ENCODE measurements at regions not wholly inside any gene's neighbourhood (a gene's known extent, or its start where the extent isn't known, plus 50 kb on each side); places are given as distances from the start of the nearest gene placed in this dataset.

DNA sequence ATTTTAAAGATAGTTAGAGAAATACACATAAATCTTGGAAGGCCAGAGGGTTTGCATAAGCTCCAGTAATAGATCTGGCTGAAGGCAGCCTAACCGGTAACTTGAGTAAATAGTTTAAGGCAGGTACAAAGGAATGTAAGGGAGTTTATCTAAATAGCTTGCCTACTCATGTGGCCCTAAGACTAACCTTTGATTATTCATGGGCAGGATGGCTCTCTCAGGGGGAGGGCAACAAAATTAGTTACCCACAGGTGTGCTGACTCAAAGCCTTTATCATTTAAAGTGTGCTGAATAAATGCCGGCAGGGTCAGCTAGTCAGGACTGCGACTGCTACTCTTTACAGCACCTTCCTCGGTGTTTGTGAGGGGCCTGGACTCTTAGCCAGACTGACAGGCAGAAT is 761.3 kb upstream of the KIF2B start:
- no peak for TF ChIP-seq POLR2A (IDR thresholded peaks at IDR 0.05)
- TF ChIP-seq, protein P1, sequence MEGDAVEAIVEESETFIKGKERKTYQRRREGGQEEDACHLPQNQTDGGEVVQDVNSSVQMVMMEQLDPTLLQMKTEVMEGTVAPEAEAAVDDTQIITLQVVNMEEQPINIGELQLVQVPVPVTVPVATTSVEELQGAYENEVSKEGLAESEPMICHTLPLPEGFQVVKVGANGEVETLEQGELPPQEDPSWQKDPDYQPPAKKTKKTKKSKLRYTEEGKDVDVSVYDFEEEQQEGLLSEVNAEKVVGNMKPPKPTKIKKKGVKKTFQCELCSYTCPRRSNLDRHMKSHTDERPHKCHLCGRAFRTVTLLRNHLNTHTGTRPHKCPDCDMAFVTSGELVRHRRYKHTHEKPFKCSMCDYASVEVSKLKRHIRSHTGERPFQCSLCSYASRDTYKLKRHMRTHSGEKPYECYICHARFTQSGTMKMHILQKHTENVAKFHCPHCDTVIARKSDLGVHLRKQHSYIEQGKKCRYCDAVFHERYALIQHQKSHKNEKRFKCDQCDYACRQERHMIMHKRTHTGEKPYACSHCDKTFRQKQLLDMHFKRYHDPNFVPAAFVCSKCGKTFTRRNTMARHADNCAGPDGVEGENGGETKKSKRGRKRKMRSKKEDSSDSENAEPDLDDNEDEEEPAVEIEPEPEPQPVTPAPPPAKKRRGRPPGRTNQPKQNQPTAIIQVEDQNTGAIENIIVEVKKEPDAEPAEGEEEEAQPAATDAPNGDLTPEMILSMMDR (IDR thresholded peaks at IDR 0.05): no peak
- H3K4me3 ChIP-seq (ENCODE audit: low read depth, poor library complexity, severe bottlenecking): no peak overlapping the region
- 49 to 54% methylated on average over 4 of the region's 4 CpGs for WGBS, 2 donors
- intact Hi-C loops (cut with DNase I; ENCODE audit: low total_unique reads): no loop called here
- DNase-seq (ENCODE audit: low spot score in 2 of 2): no peak

GRCh38 chr17:53058031-53058430 is 764.7 kb upstream of the KIF2B start:
- 31 to 51% methylated on average over 4 of the region's 4 CpGs for WGBS, 2 donors
- DNase-seq (ENCODE audit: low spot score in 2 of 2): no peak
- H3K4me3 ChIP-seq (ENCODE audit: low read depth, poor library complexity, severe bottlenecking): no peak overlapping the region
- intact Hi-C loops (cut with DNase I; ENCODE audit: low total_unique reads): no loop called here
- no peak for TF ChIP-seq POLR2A (IDR thresholded peaks at IDR 0.05)
- TF ChIP-seq, protein P1 (IDR thresholded peaks at IDR 0.05): no peak

- DNase-seq (ENCODE audit: low spot score in 2 of 2): no peak
- 55 to 60% methylated on average over 2 of the region's 2 CpGs for WGBS, 2 donors
- no peak for TF ChIP-seq POLR2A (IDR thresholded peaks at IDR 0.05)
- TF ChIP-seq, protein P1 (IDR thresholded peaks at IDR 0.05): no peak
- no peak overlapping the region for H3K4me3 ChIP-seq (ENCODE audit: low read depth, poor library complexity, severe bottlenecking)
- intact Hi-C loops (cut with DNase I; ENCODE audit: low total_unique reads): no loop called here
These were observed 775.9 kb upstream of the KIF2B start for GRCh38 chr17:53046781-53047180.

GRCh38 chr17:53039981-53040380 is 782.7 kb upstream of the KIF2B start:
- no peak overlapping the region for H3K4me3 ChIP-seq (ENCODE audit: low read depth, poor library complexity, severe bottlenecking)
- no peak for TF ChIP-seq POLR2A (IDR thresholded peaks at IDR 0.05)
- TF ChIP-seq, protein P1 (IDR thresholded peaks at IDR 0.05): no peak
- intact Hi-C loops (cut with DNase I; ENCODE audit: low total_unique reads): no loop called here
- no peak for DNase-seq (ENCODE audit: low spot score in 2 of 2)

DNA sequence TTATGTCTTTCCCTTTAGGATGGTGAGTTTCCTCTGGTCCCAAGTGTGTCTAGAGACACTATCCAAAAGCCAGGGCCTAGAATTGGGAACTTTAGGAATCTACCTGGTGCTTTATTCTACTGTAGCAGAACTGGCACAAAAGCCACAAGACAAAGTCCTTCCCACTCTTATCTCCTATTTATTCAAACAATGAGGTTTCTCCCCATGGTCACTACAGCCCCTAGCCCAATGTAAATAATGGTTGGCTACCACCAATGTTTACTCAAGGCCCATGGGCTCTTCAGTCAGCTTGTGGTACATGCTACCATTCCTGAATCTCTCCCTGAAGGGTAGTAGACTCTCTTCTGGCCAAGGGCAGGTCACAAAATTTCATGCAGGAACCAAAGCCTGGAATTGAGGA is 789.4 kb upstream of the KIF2B start:
- no peak for DNase-seq (ENCODE audit: low spot score in 2 of 2)
- no peak overlapping the region for H3K4me3 ChIP-seq (ENCODE audit: low read depth, poor library complexity, severe bottlenecking)
- intact Hi-C loops (cut with DNase I; ENCODE audit: low total_unique reads): no loop called here
- no peak for TF ChIP-seq POLR2A (IDR thresholded peaks at IDR 0.05)
- TF ChIP-seq, protein P1 (IDR thresholded peaks at IDR 0.05): no peak

DNA sequence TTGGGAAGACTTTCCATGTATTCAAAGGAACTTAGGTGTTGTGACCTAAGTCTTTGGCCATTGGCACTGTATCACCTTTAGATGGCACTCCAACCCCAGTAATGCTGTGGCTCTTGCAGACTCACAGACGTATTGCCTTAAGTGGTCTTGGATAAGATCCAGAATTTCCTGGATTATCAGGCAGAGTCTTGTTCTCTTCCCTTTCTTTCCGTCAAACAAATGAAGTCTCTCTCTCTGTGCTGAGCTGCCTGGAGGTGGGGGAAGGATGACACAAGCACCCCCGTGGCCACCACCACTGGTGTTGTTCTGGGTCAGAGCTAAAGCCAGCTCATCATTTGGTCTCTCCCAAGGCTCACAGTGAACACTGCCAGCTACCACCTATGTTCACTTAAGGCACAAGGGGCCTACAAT is 789.9 kb upstream of the KIF2B start:
- TF ChIP-seq POLR2A (IDR thresholded peaks at IDR 0.05): no peak
- TF ChIP-seq, protein P1 (IDR thresholded peaks at IDR 0.05): no peak
- no peak for DNase-seq (ENCODE audit: low spot score in 2 of 2)
- intact Hi-C loops (cut with DNase I; ENCODE audit: low total_unique reads): no loop called here
- whole genome bisulfite sequencing, 2 donors: 14 to 23% methylated on average over 3 of the region's 3 CpGs
- H3K4me3 ChIP-seq (ENCODE audit: low read depth, poor library complexity, severe bottlenecking): no peak overlapping the region
